HepG2 (cell line): ENCODE measurements at regions not wholly inside any gene's neighbourhood (a gene's known extent, or its start where the extent isn't known, plus 50 kb on each side); places are given as distances from the start of the nearest gene placed in this dataset.

ENCODE experiments used
- ASH2L ChIP-seq: fragments of 300-600, 200-600 bp; sonication (generic); IDR thresholded peaks from 2 replicates; pipeline ENCODE4 v1.7.0; 2017; ENCODE audit warnings: low read depth, mild to moderate bottlenecking, moderate library complexity, mixed read lengths, low read length; ENCODE audit not compliant: insufficient read length
- CTCF ChIP-seq: sonication (generic); formaldehyde crosslinking; IDR thresholded peaks from 2 replicates; pipeline ENCODE4 v1.5.0; 2020; ENCODE audit warnings: mild to moderate bottlenecking, missing genetic modification reagents, moderate library complexity
- FOXM1 ChIP-seq: sonication (generic); formaldehyde crosslinking; IDR thresholded peaks from 2 replicates; pipeline ENCODE4 v1.5.0; 2020; ENCODE audit warnings: missing genetic modification reagents
- LCORL ChIP-seq, 2 experiments: fragments of 450-650 bp in 1 of 2; sonication (generic) in 1 of 2; formaldehyde crosslinking in 1 of 2; IDR thresholded peaks; 2 replicates each; pipeline versions ENCODE4 v1.5.0 to v1.6.1; 2017 to 2020; ENCODE audit warnings: antibody characterized with exemption in 1 of 2, missing genetic modification reagents in 1 of 2
- POLR2A ChIP-seq, 2 experiments: IDR thresholded peaks; 2 replicates each; pipeline ENCODE4 v1.6.1; 2011; ENCODE audit warnings: low read depth in 2 of 2, low read length in 2 of 2, mild to moderate bottlenecking in 1 of 2, moderate library complexity in 1 of 2; ENCODE audit not compliant: insufficient read depth in 1 of 2
- RELA ChIP-seq: sonication (generic); formaldehyde crosslinking; IDR thresholded peaks from 2 replicates; pipeline ENCODE4 v1.4.0; 2020; ENCODE audit warnings: missing genetic modification reagents
- SMC3 ChIP-seq: IDR thresholded peaks from 2 replicates; pipeline ENCODE4 v1.6.1; 2011; ENCODE audit warnings: low read length, improper control_type of control experiment
- SP4 ChIP-seq: sonication (generic); formaldehyde crosslinking; IDR thresholded peaks from 2 replicates; pipeline ENCODE4 v1.8.1; 2023; ENCODE audit warnings: mild to moderate bottlenecking, missing genetic modification reagents
- ZNF274 ChIP-seq: sonication (generic); formaldehyde crosslinking; IDR thresholded peaks from 2 replicates; pipeline ENCODE4 v1.5.1; 2020; ENCODE audit warnings: mild to moderate bottlenecking, missing genetic modification reagents
- ZNF281 ChIP-seq: sonication (generic); formaldehyde crosslinking; IDR thresholded peaks from 2 replicates; pipeline ENCODE4 v1.4.0; 2020; ENCODE audit warnings: missing genetic modification reagents, borderline replicate concordance
- TF ChIP-seq, protein P1 (sequence below): IDR thresholded peaks from 2 replicates; pipeline ENCODE4 v1.6.1; 2012; ENCODE audit warnings: inconsistent platforms

GRCh38 chr6:81455641-81456040, 296.8 kb downstream of the TENT5A start:
- TF ChIP-seq ASH2L (no peak), SMC3 (no peak), POLR2A (IDR thresholded peaks at IDR 0.05; ENCODE audit: insufficient read depth in 1 of 2, low read depth in 2 of 2, low read length in 2 of 2) (no peak), SP4 (CRISPR knock-in tag) (no peak), ZNF281 (CRISPR knock-in tag) (no peak), FOXM1 (CRISPR knock-in tag) (no peak), ZNF274 (CRISPR knock-in tag) (no peak), RELA (CRISPR knock-in tag) (no peak), CTCF (CRISPR knock-in tag) (no peak), LCORL (IDR thresholded peaks at IDR 0.05) (no peak), LCORL (CRISPR knock-in tag; IDR thresholded peaks at IDR 0.05) (no peak)
- TF ChIP-seq, protein P1, sequence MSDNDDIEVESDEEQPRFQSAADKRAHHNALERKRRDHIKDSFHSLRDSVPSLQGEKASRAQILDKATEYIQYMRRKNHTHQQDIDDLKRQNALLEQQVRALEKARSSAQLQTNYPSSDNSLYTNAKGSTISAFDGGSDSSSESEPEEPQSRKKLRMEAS, result no peak
